Occipital lobe (tissue), 1 donor: ENCODE measurements at regions not wholly inside any gene's neighbourhood (a gene's known extent, or its start where the extent isn't known, plus 50 kb on each side); places are given as distances from the start of the nearest gene placed in this dataset.
A peak's percentile ranks its signal among the peaks of the same experiment; 100 is the strongest.
"Not testable (repeated sequence)": the region's sequence is repeated elsewhere in the genome, so short reads cannot be mapped to it uniquely, and the experiment has no call there.

ENCODE experiments used
- DNase-seq: peaks from one replicate; lab custom pipeline; 2025; lab: John Stamatoyannopoulos, UW

GRCh38 chr16:72729552-72729951, 318.4 kb downstream of the ZFHX3 start:
- DNase-seq, result not testable (repeated sequence)

- no peak for DNase-seq
These were observed 319.4 kb downstream of the ZFHX3 start for GRCh38 chr16:72728516-72728915.

GRCh38 chr16:72727565-72727964, 320.4 kb downstream of the ZFHX3 start:
- no peak for DNase-seq

DNA sequence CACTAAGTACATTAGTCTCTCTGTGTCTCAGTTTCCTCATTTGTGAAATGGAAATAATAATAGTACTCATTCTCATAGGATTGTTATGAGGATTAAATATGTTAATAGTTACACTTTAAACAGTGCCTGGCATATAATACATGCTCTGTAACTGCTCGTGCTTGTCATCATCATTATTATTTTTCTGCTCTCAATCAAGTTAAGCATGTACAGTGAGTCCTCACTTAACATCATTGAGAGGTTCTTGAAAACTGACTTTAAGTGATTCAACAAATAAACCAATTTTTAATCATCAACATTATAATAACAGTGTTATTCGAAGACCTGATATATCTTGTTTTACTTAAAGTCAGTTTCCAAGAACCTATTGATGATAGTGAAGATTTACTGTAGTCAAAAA, 322.3 kb downstream of the ZFHX3 start:
- DNase-seq, result no peak

DNA sequence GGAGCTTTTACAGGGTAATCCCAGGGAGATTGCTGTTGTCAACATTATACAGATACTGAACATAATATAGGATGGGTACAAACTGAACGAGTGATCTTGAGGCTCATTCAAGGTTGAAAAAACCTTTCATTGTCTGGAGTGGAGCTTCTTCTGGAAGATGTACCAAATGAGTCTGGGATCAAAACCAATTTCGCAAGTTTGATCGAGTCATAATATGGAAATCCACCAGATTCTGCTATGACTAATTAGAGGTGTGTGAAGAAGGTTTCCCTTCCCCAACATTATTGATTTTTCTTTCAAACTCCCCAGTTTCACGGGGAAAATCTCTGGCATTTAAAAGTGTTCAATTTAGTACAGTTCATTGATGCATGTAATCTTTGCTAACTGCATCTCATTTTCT, 324.1 kb downstream of the ZFHX3 start:
- no peak for DNase-seq

- no peak for DNase-seq
These were observed 325.4 kb downstream of the ZFHX3 start for GRCh38 chr16:72722552-72722951.

- no peak for DNase-seq
These were observed 325.9 kb downstream of the ZFHX3 start for GRCh38 chr16:72721981-72722380.

DNA sequence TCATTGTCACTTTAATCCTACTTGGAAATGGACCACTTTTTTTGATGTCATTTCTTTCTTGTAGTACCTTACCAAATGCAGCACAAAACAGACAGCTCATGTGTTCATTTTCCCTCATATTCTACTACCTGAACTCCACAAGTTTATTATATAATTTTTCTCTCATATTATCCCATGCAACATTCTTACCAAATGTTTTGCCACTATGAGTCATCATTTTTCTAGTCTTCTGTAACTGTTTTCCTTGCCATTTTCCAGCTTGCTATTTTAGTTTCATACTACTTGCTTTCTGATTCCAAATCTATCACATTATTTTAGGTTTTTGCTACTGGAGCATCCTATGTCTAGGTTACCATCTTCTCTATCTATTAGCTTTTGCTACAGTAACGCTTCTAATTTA, 332.7 kb downstream of the ZFHX3 start:
- no peak for DNase-seq

GRCh38 chr16:72711823-72712222, 336.1 kb downstream of the ZFHX3 start:
- no peak for DNase-seq

- DNase-seq, result no peak
These were observed 342.1 kb downstream of the ZFHX3 start for GRCh38 chr16:72705801-72706200.

- DNase-seq, result no peak
These were observed 343.1 kb downstream of the ZFHX3 start for GRCh38 chr16:72704746-72705372.

- DNase-seq, result no peak
These were observed 358.1 kb downstream of the ZFHX3 start for GRCh38 chr16:72689851-72690250.

- DNase-seq, result no peak
These were observed 367.2 kb downstream of the ZFHX3 start for GRCh38 chr16:72680732-72681131.

DNA sequence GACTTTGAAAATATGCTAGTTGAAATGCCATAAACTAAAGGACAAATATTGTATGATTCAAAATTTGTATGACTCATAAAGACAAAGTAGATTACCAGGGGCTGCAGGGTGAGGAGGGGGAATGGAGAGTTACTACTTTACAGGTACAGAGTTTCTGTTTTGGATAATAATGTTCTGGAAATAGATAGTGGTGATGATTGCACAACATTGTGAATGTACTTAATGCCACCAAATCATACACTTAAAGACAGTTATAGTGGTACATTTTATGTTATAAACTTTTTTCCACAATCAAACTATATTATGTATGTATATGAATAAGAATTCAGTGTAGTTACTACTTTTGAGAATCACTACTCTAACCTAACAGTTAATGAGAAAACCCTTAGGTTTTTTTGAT, 368.1 kb downstream of the ZFHX3 start:
- no peak for DNase-seq

- no peak for DNase-seq
These were observed 370.1 kb downstream of the ZFHX3 start for GRCh38 chr16:72677662-72678447.

- no peak for DNase-seq
These were observed 374.8 kb downstream of the ZFHX3 start for GRCh38 chr16:72673118-72673517.

DNA sequence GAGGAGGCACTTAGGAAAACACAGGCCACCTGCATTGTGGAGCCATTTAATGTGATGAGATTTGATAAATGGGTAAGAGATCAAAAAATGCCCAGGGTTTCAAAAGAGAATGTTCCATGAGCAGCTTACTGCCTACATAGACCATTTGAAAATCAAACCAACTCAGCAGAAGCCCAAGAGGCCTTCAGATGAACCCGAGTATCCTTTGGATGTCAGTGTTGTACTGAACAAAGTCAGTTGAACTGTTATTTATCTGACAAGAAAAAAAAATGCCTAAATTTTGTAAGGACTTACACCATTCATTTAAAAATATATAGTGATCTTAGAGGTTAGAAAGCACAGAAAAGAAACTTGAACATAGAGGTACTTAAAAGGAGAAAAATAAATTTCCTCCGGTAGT, 381.7 kb downstream of the ZFHX3 start:
- no peak for DNase-seq

GRCh38 chr16:72665701-72666100, 382.2 kb downstream of the ZFHX3 start:
- no peak for DNase-seq

DNA sequence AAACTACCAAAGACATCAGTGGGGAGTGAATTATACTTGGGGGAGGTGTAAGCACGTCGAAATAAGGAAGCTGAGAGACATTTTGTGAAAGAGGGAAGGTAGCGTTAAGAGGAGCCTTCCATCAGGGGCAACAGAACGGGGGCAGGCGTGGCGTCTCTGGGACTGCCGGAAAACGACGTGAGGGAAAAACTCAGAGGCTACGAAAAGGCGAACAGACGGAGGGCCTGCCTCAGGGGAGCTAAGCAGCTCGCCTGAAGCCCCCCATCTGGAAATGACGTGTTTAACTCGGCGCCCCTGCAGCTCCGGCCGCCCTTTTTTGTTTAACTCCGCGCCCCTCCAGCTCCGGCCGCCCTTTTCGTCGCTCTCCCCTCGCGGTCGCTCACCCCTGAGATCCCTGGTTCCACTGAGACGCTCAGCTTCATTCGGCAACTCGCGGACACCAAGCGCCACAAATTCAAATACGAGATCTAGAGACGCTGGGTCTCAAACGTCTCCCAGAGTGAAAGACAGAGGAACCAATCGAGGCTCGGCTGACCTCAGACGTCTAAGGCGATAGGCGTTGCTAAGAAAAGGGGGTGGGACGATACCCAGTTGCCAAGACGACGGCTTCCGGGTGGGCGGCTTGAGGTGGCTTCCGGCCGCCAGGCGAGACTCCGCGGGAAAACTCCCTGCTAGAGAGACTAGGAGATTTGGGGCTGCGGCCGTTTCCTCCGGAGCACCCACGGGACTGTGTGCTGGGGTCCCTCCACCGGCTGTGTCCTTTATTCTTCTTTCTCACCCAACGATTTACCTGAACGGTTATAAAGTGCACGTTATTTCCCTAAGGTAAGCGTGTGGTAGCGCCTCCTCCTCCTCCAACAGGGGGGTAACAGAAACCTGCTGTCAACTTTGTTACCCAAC, 383.2 kb downstream of the ZFHX3 start:
- peak; percentile 92 for DNase-seq

- no peak for DNase-seq
These were observed 383.8 kb downstream of the ZFHX3 start for GRCh38 chr16:72664056-72664508.

GRCh38 chr16:72658888-72659717, 388.8 kb downstream of the ZFHX3 start:
- no peak for DNase-seq
